ENCODE measurements at regions not wholly inside any gene's neighbourhood (a gene's known extent, or its start where the extent isn't known, plus 50 kb on each side); places are given as distances from the start of the nearest gene placed in this dataset.

DNA sequence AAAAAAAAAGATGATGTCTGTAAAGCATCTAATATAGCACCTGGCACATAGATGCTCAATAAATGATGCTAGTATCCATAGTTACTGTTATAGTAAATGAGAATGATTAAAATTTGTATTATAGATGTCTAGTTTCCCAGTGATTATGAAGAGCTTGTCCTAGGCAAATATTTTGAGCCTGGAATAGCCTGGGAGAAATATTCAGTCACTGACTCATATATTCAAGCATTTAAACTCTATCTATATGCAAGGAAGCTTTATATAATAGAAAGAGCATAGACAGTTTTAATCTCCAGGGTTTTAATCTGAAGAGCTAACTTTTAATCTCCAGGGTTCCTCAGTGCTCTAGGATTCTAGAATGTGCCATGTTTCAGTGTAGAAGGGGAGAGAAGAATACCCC, 91.5 kb upstream of the VASH1 start:
- no peak for DNase-seq

DNA sequence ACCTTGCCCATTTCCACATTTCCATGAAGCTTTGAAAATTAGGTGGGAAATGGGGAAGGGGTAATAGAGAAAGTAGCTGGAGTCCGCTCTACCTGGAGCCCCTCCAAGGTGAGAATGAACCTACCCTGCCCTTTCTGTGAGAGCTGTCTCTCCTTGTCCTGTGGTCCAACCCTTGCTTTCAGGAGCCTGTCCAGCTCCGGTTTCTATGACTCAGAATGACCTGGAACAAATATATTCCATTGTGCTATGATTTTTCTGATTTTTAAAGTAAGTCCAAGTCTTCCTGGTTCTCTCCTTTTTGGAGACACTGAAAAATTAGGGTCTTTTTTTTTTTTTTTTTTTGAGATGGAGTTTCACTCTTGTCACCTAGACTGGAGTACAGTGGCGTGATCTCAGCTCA, 89.1 kb upstream of the VASH1 start:
- DNase-seq, result no peak

DNA sequence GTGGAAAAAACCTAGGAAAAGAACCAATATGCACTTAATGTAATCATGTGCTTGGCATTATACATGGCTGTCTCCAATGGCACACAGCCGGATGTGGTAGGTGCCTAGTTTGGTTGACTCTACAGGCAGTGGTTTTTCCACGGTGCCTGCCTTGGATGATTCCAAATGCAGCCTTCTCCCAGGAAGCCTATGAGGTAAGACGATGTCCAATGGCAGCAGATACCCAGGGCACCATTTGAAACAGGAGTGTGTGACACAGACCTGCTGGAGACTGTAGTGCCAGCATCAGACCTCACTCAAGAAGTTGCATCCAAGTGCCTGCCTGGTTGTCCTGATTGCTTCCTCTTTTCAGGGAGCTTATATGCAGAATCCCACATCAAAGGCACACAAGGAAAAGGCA, 88.0 kb upstream of the VASH1 start:
- DNase-seq, result no peak

DNA sequence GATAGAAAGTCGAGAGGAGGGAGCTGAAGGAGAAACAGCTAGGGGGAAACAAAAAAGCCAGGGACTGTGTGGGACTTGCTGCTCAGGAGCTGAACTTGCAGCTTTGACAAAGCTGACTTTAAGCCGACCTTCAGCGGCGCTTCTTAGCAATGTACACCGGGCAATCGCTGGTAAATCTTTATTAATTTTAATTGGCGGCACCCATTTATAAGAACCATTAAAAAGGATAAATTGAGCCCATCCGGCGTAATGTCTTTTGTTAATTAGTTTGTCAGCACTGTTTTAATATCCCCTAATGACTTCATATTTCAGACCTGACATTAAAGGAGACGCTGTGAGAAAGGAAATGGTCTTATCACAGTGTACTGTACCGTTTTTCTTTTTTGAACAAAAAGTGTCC, 86.2 kb upstream of the VASH1 start:
- DNase-seq, result no peak

DNA sequence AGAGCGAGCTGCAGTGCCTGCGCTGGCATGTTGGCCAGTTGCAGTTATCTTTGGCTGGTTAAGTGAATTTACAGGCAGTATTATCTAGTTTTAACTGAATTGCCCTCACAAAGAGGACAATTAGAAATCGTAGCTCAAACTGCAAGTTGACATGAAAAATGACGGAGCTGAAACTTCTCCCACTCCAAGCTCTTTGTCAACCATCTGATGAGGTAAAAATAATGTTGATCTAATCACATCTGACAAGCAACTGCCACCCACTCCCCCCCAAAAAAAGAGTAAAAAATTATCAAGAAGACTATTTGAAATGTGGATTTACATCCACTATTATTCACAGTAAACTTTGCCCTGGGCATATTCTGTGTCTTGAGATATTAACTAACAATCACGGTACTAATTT, 84.7 kb upstream of the VASH1 start:
- no peak for DNase-seq

DNA sequence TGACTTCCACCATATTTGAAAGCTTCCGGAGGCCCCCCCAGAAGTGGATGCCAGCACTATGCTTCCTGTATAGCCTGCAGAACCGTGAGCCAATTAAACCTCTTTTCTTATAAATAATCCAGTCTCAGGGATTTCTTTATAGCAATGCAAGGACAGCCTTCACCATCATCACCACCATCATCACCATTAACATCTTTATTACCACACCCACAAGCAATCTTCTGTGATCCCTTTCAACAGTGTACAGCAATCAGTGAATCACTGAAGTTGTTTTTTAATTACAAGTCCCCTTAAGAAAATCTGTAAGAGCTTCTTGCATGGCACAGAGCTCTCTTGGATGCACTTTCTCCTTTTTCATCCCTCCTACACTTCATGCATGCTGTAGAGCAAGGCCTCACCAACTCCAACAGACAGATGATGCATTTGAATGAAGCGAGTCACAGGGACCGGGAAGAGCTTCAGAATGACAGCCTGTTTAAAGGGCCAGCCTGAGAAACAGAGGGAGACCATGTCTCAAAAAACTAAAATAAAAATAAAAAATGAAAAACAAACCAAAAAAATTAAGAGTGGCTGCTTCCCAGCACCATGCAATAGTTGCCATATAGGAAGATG, 83.6 kb upstream of the VASH1 start:
- no peak for DNase-seq

DNA sequence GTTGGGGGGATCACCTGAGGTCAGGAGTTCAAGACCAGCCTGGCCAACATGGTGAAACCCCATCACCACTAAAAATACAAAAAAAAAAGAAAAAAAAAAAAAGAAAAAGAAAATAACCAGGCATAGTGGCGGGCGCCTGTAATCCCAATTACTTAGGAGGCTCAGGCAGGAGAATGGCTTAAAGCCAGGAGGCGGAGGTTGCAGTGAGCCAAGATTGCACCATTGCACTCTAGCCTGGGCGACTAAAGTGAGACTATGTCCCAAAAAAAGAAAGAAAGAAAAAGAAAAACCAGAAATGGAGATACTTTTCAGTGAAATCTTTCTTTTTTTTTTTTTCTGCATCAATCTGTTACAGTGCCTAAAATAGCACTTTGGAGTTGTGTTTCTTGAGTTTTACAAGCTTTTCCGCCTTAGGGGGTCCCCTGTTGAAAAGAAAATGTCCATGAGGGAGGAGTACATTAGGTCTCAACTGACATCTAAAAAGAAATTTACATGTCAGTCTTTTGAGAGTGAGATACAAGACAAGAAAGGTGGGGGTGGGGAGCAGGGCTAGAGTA, 82.9 kb upstream of the VASH1 start:
- DNase-seq, result no peak

DNA sequence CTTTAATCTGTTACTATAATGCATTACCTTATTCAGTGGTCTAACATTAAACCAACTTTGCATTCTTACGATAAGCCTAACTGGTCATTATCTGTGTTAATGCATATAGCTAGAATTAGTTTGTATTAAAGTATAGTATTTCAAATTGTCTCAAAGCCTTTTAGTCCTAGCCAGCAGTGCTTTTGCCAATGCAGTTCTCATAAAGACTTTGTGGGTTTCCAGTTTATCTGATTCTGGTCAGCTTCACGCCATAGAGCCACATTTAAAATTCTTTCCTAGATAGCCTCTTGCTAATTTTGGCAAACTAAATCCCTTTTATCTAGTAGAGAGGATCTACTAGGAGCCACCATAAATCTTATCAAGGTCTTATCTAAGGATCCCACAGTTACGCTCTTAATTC, 78.9 kb upstream of the VASH1 start:
- no peak for DNase-seq

DNA sequence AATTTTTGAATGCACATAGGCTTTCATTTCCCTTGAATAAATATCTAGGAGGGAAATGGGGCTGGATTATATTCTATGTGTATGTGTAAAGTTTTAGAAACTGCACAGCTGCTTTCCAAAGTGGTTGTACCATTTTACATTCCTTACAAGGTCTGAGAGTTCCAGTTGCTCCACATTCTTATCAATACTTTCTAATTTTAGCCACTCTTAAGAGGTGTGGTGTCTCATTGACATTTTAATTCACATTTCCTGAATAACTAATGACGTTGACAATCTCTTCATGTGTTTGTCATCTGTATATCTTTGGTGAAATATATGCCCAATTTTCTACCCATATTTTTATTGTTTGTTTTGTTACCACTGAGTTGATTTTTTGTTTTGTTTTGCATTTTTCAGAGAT, 74.6 kb upstream of the VASH1 start:
- DNase-seq, result no peak

DNA sequence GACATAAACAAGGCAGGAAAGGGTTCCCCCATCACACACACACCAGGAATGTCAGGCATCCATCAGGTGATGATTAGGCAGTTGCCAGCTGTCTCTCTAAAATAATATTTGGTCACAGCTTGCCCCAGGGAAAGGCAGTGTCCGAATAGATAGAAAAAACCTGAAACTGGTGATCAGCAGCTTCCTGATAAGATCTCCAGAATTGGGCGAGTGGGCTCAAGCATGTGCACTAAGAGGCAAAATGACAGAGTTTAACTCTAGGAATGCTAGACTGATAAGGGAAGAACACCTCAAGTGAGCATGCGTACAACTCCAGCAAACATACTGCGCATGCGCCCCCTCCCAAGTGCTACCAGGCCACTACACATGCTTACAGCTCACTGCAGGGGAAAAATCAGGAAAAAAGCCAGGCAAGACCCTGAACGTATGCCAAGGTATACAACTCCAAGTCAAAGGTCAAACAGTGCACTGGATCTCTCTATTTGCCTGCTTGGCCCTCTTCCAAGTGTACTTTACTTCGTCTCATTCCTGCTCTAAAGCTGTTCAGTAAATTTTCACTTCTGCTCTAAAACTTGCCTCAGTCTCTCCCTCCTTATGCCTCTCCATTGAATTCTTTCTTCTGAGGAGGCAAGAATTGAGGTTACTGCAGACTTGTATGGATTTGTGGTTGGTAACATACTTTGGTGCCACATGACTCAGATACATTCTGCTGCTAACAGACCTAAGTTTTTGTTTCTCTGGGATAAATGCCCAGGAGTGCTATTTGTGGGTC, 73.5 kb upstream of the VASH1 start:
- no peak for DNase-seq

DNA sequence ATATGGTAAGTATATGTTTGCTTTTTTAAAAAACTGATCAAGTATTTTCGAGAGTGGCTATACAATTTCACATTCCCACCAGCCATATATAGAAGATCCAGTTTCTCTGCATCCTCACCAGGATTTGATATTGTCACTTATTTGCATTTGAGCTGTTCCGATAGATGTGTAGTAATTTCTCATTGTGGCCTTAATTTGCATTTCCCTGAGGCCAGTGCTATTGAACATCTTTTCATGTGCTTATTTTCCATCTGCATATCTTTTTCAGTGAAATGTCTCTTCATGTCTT, 72.9 kb upstream of the VASH1 start:
- no peak for DNase-seq

DNA sequence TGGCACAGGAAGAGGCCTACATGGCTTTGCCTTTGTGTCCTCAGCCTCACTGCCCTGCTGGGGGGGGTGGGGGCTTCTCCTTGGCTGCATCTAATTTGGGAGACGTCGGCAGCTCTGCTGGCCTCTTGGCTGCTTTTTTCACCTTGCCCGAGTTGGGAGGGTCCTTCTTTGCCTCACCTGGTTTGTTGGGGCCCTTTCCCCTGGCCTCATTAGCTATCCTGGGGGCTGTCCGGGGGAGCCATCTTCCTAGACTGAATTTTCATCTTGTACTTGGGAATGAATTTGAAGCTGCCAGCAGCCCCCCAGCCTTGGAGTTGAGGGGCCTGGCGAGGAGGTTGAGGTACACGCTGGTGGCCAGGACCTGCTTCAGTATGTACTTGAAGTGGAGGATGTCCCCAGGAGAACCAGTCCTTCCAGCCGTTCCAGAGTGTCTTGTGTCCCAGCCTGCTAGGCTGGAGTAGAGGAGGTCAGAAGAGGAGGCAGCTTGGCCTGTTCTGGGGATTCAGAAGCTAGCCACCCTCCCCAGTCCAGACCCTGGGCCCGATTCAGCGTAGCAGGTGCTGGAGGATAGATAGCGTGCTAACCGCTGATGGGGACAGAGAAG, 70.7 kb upstream of the VASH1 start:
- no peak for DNase-seq

DNA sequence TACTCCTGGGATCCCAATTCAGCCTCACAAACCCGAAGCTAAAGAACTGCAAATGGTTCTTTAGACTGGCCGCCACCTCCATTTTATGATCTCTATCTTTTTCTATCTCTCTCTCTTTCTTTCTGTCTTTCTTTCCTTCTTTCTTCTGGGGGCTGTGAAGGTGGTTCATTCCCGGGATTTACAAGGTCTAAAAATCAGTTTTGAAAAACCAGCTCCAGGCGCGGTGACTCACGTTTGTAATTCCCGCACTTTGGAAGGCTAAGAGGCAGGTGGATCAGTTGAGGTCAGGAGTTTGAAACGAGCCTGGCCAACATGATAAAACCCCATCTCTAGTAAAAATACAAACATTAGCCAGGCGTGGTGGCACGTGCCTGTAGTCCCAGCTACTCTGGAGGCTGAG, 67.2 kb upstream of the VASH1 start:
- no peak for DNase-seq

DNA sequence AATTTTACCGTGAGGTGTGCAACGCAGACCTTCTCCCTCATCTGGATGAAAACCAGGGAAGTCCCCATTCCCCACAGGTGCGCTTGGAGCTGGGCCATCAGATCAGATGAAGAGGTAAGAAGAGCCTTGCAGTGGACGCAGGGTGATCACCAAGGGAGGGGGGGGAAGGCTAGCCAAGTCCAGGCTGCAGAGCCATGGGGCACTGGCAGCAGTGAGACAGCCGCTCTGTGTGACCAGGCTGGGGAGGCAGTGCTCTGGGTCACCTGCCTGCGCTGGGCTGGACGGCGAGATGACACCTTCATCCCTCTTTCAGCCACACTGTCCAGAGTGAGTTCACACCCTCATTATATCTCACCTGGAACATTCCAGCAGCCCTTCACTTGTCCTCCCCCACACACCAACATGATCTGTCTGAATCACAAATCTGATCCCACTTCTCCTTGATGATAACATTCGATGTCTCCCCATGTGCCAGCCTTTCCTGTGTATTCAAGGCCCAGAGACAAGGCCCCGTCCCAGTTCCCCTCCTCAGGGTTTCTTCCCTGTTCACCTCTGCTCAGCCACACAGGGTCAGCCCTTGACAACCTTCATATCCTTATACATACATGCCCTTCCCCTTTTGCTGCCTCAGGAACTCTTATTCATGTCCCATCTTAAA, 65.9 kb upstream of the VASH1 start:
- no peak for DNase-seq

DNA sequence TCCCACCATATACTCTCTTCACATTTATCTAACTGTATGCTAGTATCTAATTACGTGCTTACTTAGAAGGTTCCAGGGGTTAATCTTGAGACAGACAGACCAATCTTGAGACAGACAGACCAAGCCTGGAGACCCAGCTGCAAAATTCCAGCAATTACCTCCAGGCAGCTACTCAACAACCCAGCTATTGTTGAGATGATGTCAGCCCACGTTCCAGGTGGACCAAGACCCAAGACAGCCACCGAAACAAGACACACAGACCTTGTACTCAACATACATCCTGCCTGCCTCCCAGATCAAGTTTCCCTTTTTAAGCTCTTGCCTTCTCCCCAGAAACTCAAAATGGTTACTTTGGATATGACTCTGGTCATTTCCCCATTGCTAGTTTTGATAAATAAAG, 64.9 kb upstream of the VASH1 start:
- DNase-seq, result no peak

DNA sequence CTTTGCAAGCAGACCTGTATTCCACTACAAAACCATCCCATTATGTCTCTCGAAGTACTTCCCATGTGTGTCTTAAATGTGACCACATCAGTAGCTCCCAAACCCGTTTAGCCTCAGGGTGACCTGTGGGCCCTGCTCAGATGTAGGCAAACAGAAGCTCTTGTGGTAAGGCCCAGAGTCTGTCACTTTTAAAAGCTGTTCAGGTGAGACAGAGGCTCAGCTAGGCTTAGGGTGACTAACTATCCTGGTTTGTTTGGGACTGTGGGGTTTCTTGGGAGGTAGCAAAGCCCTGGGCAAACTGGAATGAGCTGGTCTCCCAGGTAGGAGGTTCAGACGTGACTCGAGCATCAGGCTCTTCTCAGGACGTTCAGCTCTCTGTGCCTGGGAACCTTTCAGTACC, 64.5 kb upstream of the VASH1 start:
- DNase-seq, result no peak

DNA sequence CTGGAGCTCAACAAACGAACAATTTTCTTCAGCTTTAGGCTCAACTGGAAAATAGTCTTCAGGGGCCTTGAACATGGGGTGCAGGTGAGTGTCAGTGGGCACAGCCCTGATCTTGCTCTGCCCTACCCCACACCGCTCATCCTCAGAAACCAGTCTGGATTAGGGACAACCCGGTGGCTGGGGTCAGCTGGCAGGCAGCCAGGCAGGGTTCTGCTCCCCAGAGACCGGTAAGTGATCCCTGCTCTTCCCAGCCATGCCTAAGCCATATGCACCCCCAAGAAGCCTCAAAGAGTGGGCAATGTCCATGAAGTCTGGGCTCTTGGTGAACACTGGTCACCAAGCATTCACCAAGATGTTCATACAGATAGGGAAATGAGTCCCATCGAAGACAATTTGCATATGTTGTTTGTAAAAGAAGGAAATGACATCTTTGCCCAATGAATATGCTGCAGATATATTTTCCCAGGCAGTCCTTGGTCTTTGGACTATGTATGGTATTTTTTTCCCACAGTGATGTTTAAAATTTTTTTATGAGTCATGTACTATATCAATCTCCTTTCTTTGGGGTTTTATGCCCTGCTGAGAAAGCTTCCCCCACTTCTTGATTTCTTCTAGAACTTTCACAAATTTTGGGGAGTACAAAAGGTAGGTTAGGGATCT, 63.9 kb upstream of the VASH1 start:
- no peak for DNase-seq

DNA sequence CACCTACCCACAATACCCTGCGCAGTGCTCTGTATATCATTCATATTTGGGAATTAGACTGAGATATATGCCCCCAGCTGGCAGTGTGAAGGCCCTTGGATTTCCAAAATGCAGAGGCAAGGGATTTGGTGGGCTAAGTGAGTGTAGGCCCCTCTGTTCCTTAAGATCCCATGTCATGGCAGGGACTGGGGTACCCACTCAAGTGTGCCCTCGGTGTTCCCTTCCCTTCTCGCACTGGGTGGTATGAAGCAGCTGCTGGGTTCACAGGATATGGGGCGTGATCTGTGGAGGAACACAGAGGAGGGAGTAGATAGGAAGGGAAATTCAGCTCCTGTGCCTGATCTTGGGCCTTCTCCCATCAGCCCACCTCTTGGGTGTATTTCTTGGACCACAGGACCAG, 63.1 kb upstream of the VASH1 start:
- DNase-seq, result no peak

DNA sequence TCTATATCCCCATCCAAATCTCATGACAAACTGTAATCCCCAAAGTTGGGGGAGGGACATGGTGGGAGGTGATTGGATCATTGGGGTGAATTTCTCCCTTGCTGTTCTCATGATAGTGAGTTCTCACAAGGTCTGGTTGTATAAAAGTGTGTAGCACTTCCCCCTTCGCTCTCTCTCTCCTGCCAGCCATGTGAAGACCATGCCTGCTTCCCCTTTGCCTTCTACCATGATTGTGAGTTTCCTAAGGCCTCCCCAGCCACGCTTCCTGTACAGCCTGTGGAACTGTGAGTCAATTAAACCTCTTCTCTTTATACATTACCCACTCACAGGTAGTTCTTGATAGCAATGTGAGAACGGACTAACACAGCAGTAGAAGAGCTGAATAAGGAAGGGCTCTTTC, 62.6 kb upstream of the VASH1 start:
- no peak for DNase-seq

DNA sequence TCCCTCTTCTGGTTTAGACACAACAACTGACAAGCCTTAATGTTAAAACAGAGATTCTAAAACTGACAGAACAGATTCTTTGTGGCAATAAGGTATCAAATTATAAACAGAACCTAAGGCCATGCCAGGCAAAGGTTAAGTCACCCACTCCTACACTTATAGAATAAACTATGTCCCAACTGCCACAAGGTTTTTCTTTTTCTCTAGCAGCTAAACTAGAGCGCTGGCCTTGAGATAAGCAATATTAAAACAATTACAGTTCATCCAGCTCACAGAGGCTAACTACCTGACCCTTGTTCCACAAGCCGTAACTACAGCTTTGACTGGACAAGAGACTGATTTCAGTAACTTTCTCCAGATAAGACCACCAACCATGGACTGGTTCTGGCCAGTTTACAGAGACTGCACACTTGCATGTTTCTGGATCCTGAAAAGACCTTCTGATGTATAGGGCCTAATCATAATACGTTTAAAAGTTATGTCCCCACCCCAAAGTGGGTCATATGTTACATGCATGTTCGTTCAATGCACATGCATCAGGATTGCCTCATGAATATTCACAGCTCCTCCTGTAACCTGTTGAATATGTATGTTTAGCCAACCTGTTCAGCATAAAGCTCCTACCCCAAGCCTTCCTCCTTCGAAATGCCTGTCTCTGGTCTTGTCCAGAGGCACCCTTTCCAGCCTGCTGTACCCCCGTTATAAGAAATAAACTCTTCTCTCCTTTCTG, 61.9 kb upstream of the VASH1 start:
- no peak for DNase-seq

DNA sequence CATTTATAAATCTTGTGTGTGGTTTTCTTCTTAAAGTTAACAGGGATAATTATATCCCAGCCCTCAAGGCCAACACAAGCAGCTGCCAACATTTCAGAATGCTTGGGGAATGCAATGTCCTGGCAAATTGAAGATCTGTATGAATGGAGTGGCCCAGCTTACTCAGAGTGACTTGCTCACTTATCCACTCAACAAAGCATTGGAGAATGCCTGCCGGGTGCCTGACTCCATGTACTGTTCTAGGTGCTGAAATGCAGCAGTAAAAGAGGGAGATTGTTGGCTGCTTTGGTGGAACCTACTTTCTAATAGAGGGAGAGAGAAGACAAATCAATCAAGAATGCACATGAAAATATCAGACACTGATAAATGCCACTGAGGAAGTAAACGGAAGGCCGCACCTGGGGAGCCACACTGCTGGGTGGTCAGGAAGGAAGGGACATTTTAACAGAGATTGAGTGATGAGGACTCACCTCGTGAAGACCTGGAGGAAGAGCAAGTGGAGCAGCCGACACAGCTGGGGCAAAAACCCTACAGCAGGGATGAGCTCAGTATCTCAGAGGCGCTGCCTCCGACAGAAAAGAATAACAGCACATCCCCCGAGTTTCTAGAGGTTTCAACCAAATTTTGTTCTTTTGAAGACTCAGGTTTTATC, 61.2 kb upstream of the VASH1 start:
- DNase-seq, result no peak

DNA sequence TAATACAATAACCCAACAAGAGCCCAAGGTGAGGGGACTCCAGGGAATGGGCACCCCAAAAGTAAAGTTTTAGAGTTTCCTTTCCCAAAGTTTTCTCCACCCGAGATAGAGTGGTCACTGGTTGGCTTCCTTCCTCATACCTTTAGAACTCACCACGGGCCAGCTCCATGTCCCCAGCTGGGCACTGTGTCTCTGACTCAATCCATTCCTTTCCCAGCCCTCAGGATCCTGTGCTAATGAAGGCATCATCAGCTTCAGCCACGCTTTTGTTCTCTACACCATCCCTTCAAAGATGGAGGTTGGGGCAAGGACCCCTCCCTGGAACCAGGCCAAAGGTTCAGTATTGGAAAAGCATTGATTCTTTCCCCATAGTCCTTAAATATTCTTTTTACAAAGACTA, 59.8 kb upstream of the VASH1 start:
- DNase-seq, result no peak

All from right hindlimb (tissue), 1 donor.